RWPE2 (cell line): ENCODE measurements at regions not wholly inside any gene's neighbourhood (a gene's known extent, or its start where the extent isn't known, plus 50 kb on each side); places are given as distances from the start of the nearest gene placed in this dataset.
"Not testable (repeated sequence)": the region's sequence is repeated elsewhere in the genome, so short reads cannot be mapped to it uniquely, and the experiment has no call there.

Experiments
- ATAC-seq: fragments of 200-7000 bp; cut with Tn5 transposase; 3 replicates; pipeline ENCODE4 v1.9.1; 2021; ENCODE audit warnings: low read depth
- DNase-seq: peaks from one replicate; pipeline ENCODE4 v3.0.0-alpha.2; 2020; ENCODE audit warnings: low spot score
- H3K27ac ChIP-seq: fragments of 450-650 bp; 2 replicates; pipeline ENCODE4 v1.5.1; 2017; ENCODE audit warnings: mild to moderate bottlenecking; ENCODE audit not compliant: poor library complexity, severe bottlenecking
- H3K27me3 ChIP-seq: fragments of 250-450 bp; sonication (Bioruptor Pico); 2 replicates; pipeline ENCODE4 v1.5.1; 2021; ENCODE audit warnings: mild to moderate bottlenecking, moderate library complexity; ENCODE audit not compliant: insufficient read depth, poor library complexity, severe bottlenecking
- H3K36me3 ChIP-seq: fragments of 250-450 bp; sonication (Bioruptor Pico); 2 replicates; pipeline ENCODE4 v1.5.1; 2020; ENCODE audit warnings: low read depth, mild to moderate bottlenecking, moderate library complexity
- H3K4me1 ChIP-seq: fragments of 250-450 bp; sonication (Bioruptor Pico); 2 replicates; pipeline ENCODE4 v1.5.1; 2021; ENCODE audit warnings: mild to moderate bottlenecking, moderate library complexity; ENCODE audit not compliant: insufficient read depth, poor library complexity, severe bottlenecking
- H3K4me3 ChIP-seq: fragments of 250-450 bp; sonication (Bioruptor Pico); 2 replicates; pipeline ENCODE4 v1.5.1; 2021; ENCODE audit warnings: mild to moderate bottlenecking, moderate library complexity; ENCODE audit not compliant: severe bottlenecking
- H3K9me3 ChIP-seq: fragments of 250-450 bp; sonication (Bioruptor Pico); 2 replicates; pipeline ENCODE4 v1.5.1; 2021; ENCODE audit warnings: mild to moderate bottlenecking, moderate library complexity; ENCODE audit not compliant: severe bottlenecking
- TF ChIP-seq, protein P1 (sequence below): fragments of 450-650 bp; IDR thresholded peaks from one replicate; pipeline ENCODE4 v1.5.1; 2017; ENCODE audit warnings: mild to moderate bottlenecking, moderate library complexity; ENCODE audit not compliant: poor library complexity, severe bottlenecking

DNA sequence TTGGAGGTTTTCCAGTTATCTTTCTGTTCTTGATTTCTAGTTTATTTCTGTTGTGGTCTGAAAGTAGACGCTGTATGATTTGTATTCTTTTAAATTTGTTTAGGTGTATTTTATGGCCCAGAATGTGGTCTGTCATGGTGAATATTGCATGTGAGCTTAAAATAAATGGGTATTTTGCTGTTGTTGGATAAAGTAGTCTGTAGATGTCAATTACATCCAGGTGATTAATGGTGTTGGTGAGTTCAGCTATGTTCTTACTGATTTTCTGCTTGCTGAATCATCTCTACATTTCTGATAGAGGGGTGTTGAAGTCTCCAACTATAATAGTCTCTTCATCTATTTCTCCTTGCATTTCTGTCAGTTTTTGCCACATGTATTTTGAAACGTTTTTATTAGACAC lies 383.3 kb upstream of the SGO1 start:
- Histone ChIP-seq H3K36me3 (no peaks in the 10 kb centered on the region), H3K27ac (no peak overlapping the region), H3K4me1 (no peaks in the 10 kb centered on the region), H3K27me3 (no peaks in the 10 kb centered on the region), H3K4me3 (no peak overlapping the region), H3K9me3 (no peaks in the 10 kb centered on the region)
- TF ChIP-seq, protein P1, sequence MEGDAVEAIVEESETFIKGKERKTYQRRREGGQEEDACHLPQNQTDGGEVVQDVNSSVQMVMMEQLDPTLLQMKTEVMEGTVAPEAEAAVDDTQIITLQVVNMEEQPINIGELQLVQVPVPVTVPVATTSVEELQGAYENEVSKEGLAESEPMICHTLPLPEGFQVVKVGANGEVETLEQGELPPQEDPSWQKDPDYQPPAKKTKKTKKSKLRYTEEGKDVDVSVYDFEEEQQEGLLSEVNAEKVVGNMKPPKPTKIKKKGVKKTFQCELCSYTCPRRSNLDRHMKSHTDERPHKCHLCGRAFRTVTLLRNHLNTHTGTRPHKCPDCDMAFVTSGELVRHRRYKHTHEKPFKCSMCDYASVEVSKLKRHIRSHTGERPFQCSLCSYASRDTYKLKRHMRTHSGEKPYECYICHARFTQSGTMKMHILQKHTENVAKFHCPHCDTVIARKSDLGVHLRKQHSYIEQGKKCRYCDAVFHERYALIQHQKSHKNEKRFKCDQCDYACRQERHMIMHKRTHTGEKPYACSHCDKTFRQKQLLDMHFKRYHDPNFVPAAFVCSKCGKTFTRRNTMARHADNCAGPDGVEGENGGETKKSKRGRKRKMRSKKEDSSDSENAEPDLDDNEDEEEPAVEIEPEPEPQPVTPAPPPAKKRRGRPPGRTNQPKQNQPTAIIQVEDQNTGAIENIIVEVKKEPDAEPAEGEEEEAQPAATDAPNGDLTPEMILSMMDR = no peak
- DNase-seq = no peak
- no peak for ATAC-seq

DNA sequence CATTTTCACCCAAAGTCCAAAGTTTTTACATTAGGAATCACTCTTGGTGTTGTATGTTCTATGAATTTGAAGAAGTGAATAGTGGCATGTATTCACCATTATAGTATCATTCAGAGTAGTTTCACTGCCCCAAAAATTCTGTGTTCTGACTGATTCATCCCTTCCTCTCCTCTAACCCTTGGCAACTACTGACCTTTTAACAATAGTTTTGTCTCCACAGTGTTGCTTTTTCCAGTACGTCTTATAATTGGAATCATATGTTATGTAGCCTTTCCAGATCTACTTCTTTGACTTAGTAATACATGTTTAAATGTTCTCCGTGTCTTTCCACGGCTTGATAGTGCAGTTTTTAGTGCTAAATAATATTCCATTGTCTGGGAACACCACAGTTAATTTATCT lies 379.0 kb upstream of the SGO1 start:
- H3K4me1 ChIP-seq = no peaks in the 10 kb centered on the region
- H3K27ac ChIP-seq = no peak overlapping the region
- H3K4me3 ChIP-seq = no peak overlapping the region
- H3K27me3 ChIP-seq = no peaks in the 10 kb centered on the region
- TF ChIP-seq, protein P1 = no peak
- no peak for DNase-seq
- no peak for ATAC-seq
- H3K36me3 ChIP-seq = no peaks in the 10 kb centered on the region
- no peaks in the 10 kb centered on the region for H3K9me3 ChIP-seq

DNA sequence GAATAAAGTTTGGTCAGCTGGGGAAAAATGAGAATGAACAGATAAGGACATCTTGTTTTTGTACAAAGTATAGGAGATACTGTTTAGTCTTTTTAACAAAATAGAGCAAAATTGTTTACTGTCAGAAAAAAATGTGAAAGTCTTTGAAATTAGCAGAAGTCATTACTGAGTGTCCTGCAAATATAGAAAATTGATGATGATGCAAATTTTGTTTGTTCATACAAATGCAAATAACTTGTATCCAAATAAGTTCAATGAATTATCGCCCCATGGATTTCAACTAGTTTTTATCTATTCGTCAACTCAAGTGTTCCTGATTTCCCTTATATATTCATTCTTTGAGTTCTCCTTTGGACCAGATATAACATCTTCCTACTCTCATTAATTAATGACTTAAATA lies 378.0 kb upstream of the SGO1 start:
- ATAC-seq (no peak), DNase-seq (no peak)
- no peaks in the 10 kb centered on the region for H3K27me3 ChIP-seq
- no peaks in the 10 kb centered on the region for H3K36me3 ChIP-seq
- no peak overlapping the region for H3K27ac ChIP-seq
- TF ChIP-seq, protein P1 = no peak
- no peaks in the 10 kb centered on the region for H3K9me3 ChIP-seq
- H3K4me1 ChIP-seq = no peaks in the 10 kb centered on the region
- H3K4me3 ChIP-seq = no peak overlapping the region

DNA sequence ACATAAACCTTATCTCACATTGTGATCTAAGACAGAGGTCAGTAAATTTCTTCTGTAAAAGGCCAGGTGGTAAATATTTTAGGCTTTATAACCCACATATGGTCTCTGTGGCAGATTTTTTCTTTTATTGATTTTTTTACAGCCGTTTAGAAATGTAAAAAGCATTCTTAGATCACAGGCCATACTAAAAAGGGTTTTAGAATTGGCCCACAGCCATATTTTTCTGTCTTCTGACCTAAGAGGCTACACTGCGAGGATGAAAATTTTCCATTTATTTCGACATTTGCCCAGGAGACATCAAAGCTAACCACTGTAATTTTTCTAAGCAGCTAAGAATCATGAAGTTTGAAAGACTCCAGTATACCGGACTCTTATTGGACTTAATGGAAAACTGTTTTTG lies 377.2 kb upstream of the SGO1 start:
- Histone ChIP-seq H3K27ac (no peak overlapping the region), H3K4me1 (no peaks in the 10 kb centered on the region), H3K4me3 (no peak overlapping the region), H3K36me3 (no peaks in the 10 kb centered on the region), H3K27me3 (no peaks in the 10 kb centered on the region), H3K9me3 (no peaks in the 10 kb centered on the region)
- DNase-seq (no peak), ATAC-seq (no peak)
- TF ChIP-seq, protein P1 = no peak

DNA sequence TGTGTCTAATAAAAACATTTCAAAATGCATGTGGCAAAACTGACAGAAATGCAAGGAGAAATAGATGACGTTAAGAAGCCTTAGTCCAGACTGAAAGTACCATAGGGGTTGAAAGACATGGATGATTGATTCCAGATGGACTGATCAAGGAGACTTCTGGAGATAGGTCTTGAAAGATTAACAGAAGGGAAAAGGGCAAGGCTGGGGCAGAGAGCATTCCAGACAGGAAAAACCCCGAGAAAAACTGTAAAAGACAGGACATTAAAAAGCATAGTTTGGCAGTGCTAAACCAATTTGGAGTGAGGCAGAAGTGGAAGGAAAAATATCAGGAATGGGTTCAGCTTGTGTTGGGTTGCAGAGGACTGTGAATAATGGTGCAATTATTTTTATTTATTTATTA lies 375.2 kb upstream of the SGO1 start:
- Histone ChIP-seq H3K4me1 (no peaks in the 10 kb centered on the region), H3K27ac (no peak overlapping the region), H3K36me3 (no peaks in the 10 kb centered on the region), H3K9me3 (no peaks in the 10 kb centered on the region), H3K4me3 (no peak overlapping the region), H3K27me3 (no peaks in the 10 kb centered on the region)
- TF ChIP-seq, protein P1 = no peak
- DNase-seq (no peak), ATAC-seq (no peak)

DNA sequence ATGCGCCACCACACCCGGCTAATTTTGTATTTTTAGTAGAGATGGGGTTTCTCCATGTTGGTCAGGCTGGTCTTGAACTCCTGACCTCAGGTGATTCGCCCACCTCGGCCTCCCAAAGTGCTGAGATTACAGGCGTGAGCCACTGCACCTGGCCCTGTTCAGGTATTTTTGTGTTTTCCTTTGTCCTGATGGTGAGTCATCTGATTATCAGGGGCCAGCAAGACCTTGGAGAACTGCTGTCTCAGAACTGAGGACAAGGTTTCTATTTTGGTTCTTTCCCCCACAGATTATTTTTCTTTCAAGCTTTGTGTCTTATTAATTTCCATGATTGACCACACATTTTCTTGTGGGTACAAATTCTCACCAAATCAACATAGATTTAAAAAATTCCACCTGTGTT lies 374.4 kb upstream of the SGO1 start:
- ATAC-seq, H3K4me1 ChIP-seq, H3K27me3 ChIP-seq, H3K4me3 ChIP-seq, H3K36me3 ChIP-seq, H3K9me3 ChIP-seq, DNase-seq, H3K27ac ChIP-seq: not testable (repeated sequence)
